Neural cell (in vitro differentiated cells): ENCODE measurements at regions not wholly inside any gene's neighbourhood (a gene's known extent, or its start where the extent isn't known, plus 50 kb on each side); places are given as distances from the start of the nearest gene placed in this dataset.

Experiments
- H2AFZ ChIP-seq: fragments of 200-600, 300-800 bp; sonication (generic), shearing (Covaris generic); 2 replicates; pipeline ENCODE4 v1.6.0; 2014; ENCODE audit warnings: low read depth, mild to moderate bottlenecking, antibody characterized with exemption, low read length, moderate library complexity
- H3F3A ChIP-seq: fragments of 200-600 bp; shearing (Covaris generic); 2 replicates; pipeline ENCODE4 v1.6.1; 2016; ENCODE audit warnings: mild to moderate bottlenecking, moderate library complexity, mixed read lengths, antibody characterized with exemption, low read length; ENCODE audit not compliant: insufficient read depth, poor library complexity, severe bottlenecking
- H3K27ac ChIP-seq: fragments of 200-600, 300-800 bp; sonication (generic), shearing (Covaris generic); 2 replicates; pipeline ENCODE4 v1.5.1; 2014; ENCODE audit warnings: mild to moderate bottlenecking, low read length, moderate library complexity
- H3K27me3 ChIP-seq: fragments of 300-800, 200-600 bp; sonication (generic), shearing (Covaris generic); 2 replicates; pipeline ENCODE4 v1.6.0; 2014; ENCODE audit warnings: mild to moderate bottlenecking, low read depth, low read length, moderate library complexity; ENCODE audit not compliant: insufficient read depth
- H3K36me3 ChIP-seq: fragments of 300-800, 200-600 bp; sonication (generic), shearing (Covaris generic); 2 replicates; pipeline ENCODE4 v1.5.1; 2014; ENCODE audit warnings: mild to moderate bottlenecking, antibody characterized with exemption, low read length, moderate library complexity; ENCODE audit not compliant: insufficient read depth
- H3K4me2 ChIP-seq: fragments of 300-800, 200-600 bp; sonication (generic), shearing (Covaris generic); 2 replicates; pipeline ENCODE4 v1.6.0; 2014; ENCODE audit warnings: mild to moderate bottlenecking, low read length
- H3K4me3 ChIP-seq: fragments of 300-800, 200-600 bp; sonication (generic), shearing (Covaris generic); 2 replicates; pipeline ENCODE4 v1.5.1; 2014; ENCODE audit warnings: mild to moderate bottlenecking, low read length, moderate library complexity
- H3K79me2 ChIP-seq: fragments of 200-600 bp; shearing (Covaris generic); replicated peaks from 2 replicates; pipeline ENCODE4 v1.6.0; 2014; ENCODE audit warnings: mild to moderate bottlenecking, low read length, moderate library complexity; ENCODE audit not compliant: insufficient read depth
- H3K9ac ChIP-seq: fragments of 300-800, 200-600 bp; sonication (generic), shearing (Covaris generic); 2 replicates; pipeline ENCODE4 v1.6.1; 2016; ENCODE audit warnings: mild to moderate bottlenecking, low read length, mixed read lengths
- H3K9me2 ChIP-seq: fragments of 200-600 bp; shearing (Covaris generic); 2 replicates; pipeline ENCODE4 v1.6.1; 2016; ENCODE audit warnings: mild to moderate bottlenecking, low read length, mixed read lengths; ENCODE audit not compliant: insufficient read depth
- H3K9me3 ChIP-seq: fragments of 200-600, 300-800 bp; sonication (generic), shearing (Covaris generic); 2 replicates; pipeline ENCODE4 v1.6.1; 2016; ENCODE audit warnings: mild to moderate bottlenecking, mixed run types, low read length, moderate library complexity, mixed read lengths
- H4K20me1 ChIP-seq: fragments of 200-600 bp; shearing (Covaris generic); 2 replicates; pipeline ENCODE4 v1.6.1; 2016; ENCODE audit warnings: mild to moderate bottlenecking, mixed run types; ENCODE audit not compliant: insufficient read depth
- CTCF ChIP-seq: fragments of 450-650 bp; IDR thresholded peaks from 2 replicates; pipeline ENCODE4 v1.5.1; 2014; ENCODE audit warnings: antibody characterized with exemption, mild to moderate bottlenecking, moderate library complexity; ENCODE audit not compliant: poor library complexity, severe bottlenecking
- EP300 ChIP-seq: fragments of 450-650 bp; conservative IDR thresholded peaks from 2 replicates; pipeline ENCODE4 v1.6.1; 2014; ENCODE audit warnings: antibody characterized with exemption, mild to moderate bottlenecking, moderate library complexity; ENCODE audit not compliant: poor library complexity, severe bottlenecking
- EZH2 ChIP-seq: fragments of 200-600, 300-800 bp; shearing (Covaris generic), sonication (generic); IDR thresholded peaks from 2 replicates; pipeline ENCODE4 v1.6.1; 2014; ENCODE audit warnings: antibody characterized with exemption, low read length, borderline replicate concordance, mild to moderate bottlenecking; ENCODE audit not compliant: insufficient read depth, poor library complexity, severe bottlenecking
- MXI1 ChIP-seq: fragments of 450-650 bp; conservative IDR thresholded peaks from 2 replicates; pipeline ENCODE4 v1.6.1; 2014; ENCODE audit warnings: antibody characterized with exemption, mild to moderate bottlenecking; ENCODE audit not compliant: poor library complexity, severe bottlenecking
- POLR2AphosphoS5 ChIP-seq: IDR thresholded peaks from 2 replicates; pipeline ENCODE4 v1.6.1; 2012
- RAD21 ChIP-seq: fragments of 450-650 bp; conservative IDR thresholded peaks from 2 replicates; pipeline ENCODE4 v1.6.1; 2014; ENCODE audit warnings: antibody characterized with exemption, mild to moderate bottlenecking, moderate library complexity
- REST ChIP-seq: IDR thresholded peaks from 2 replicates; pipeline ENCODE4 v1.6.1; 2012; ENCODE audit warnings: borderline replicate concordance
- SMC3 ChIP-seq: fragments of 450-650 bp; conservative IDR thresholded peaks from 2 replicates; pipeline ENCODE4 v1.6.1; 2014; ENCODE audit warnings: antibody characterized with exemption, mild to moderate bottlenecking, moderate library complexity; ENCODE audit not compliant: poor library complexity
- TAF1 ChIP-seq: IDR thresholded peaks from 2 replicates; pipeline ENCODE4 v1.6.1; 2012; ENCODE audit warnings: low read depth

GRCh38 chr13:69485991-69486592 is 621.5 kb upstream of the ATXN8OS start:
- no peaks in the 10 kb centered on the region for H3K9me3 ChIP-seq
- TF ChIP-seq EZH2 = no peak
- TF ChIP-seq EP300 = no peak
- TF ChIP-seq POLR2AphosphoS5 = no peak
- no peak for TF ChIP-seq TAF1
- TF ChIP-seq SMC3 = no peak
- TF ChIP-seq MXI1 = no peak
- TF ChIP-seq CTCF = no peak
- no peak for TF ChIP-seq RAD21
- TF ChIP-seq REST = no peak
- H3K9me2 ChIP-seq = no peaks in the 10 kb centered on the region
- no peak overlapping the region for H2AFZ ChIP-seq
- no peak overlapping the region for H3K9ac ChIP-seq
- H3K4me3 ChIP-seq = no peak overlapping the region
- no peaks in the 10 kb centered on the region for H4K20me1 ChIP-seq
- no peak overlapping the region for H3K27ac ChIP-seq
- no peaks in the 10 kb centered on the region for H3K36me3 ChIP-seq
- H3K79me2 ChIP-seq = no peaks in the 10 kb centered on the region
- no peak overlapping the region for H3K4me2 ChIP-seq
- H3K27me3 ChIP-seq = no peaks in the 10 kb centered on the region
- H3F3A ChIP-seq = no peaks in the 10 kb centered on the region

- no peaks in the 10 kb centered on the region for H4K20me1 ChIP-seq
- H3F3A ChIP-seq = no peaks in the 10 kb centered on the region
- H3K9me3 ChIP-seq = no peaks in the 10 kb centered on the region
- TF ChIP-seq SMC3 (no peak), TAF1 (no peak), RAD21 (no peak), EP300 (no peak), POLR2AphosphoS5 (no peak), EZH2 (no peak), CTCF (no peak), REST (no peak), MXI1 (no peak)
- H3K36me3 ChIP-seq = no peaks in the 10 kb centered on the region
- no peak overlapping the region for H3K27ac ChIP-seq
- no peak overlapping the region for H3K9ac ChIP-seq
- H3K4me2 ChIP-seq = no peak overlapping the region
- H3K27me3 ChIP-seq = no peaks in the 10 kb centered on the region
- no peaks in the 10 kb centered on the region for H3K9me2 ChIP-seq
- no peak overlapping the region for H3K4me3 ChIP-seq
- no peak overlapping the region for H2AFZ ChIP-seq
- no peaks in the 10 kb centered on the region for H3K79me2 ChIP-seq
These were observed 630.2 kb upstream of the ATXN8OS start for GRCh38 chr13:69477451-69477850.
